ENCODE measurements at regions not wholly inside any gene's neighbourhood (a gene's known extent, or its start where the extent isn't known, plus 50 kb on each side); places are given as distances from the start of the nearest gene placed in this dataset.

DNA sequence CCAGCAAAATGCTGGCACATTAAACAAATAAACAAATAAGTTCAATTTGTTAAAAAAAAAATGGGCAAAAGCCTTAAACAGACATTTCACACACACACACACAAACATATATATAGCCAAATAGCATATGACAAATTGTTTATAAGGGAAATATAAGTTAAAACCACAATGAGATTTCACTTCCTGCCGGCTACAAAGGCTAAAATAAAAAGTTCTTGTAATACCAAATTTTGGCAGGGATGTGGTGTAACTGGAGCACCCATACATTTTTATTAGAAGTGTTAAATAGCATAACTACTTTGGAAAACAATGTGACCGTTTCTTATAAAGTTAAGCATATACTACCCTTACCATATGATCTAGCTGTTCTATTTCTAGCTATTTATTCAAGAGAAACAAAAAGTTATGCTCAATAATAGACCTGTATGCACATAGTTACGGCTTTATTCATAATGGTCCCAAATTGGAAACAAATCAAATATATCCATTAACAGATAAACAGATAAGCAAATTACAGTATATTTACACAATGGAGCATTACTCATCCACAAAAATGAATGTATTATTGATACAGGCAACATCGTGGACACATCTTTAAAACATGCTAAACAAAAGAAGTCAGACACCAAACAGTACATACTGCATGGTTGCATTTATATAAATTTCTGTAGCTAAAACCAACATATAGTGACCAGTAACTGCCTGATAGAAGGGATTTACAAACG, 93.9 kb downstream of the EOMES start:
- Histone ChIP-seq H3F3A (ENCODE audit: insufficient read depth, low read length) (no peaks in the 10 kb centered on the region; the same call in 1 of the 2 replicates), H4K20me1 (ENCODE audit: insufficient read depth, low read length) (no peaks in the 10 kb centered on the region), H3K79me2 (ENCODE audit: low read length) (no peaks in the 10 kb centered on the region), H3K36me3 (replicated peaks; ENCODE audit: insufficient read depth, low read length) (no peaks in the 10 kb centered on the region), H3K27ac (ENCODE audit: low read length) (no peak overlapping the region), H2AFZ (ENCODE audit: low read length) (no peak overlapping the region), H3K9ac (ENCODE audit: low read length) (no peak overlapping the region), H3K4me1 (ENCODE audit: low read length) (peaks cover 7% of the 10 kb centered on the region; the same call in 1 of the 2 replicates), H3K9me3 (replicated peaks; ENCODE audit: insufficient read depth, low read length) (no peaks in the 10 kb centered on the region), H3K4me3 (ENCODE audit: low read length) (no peak overlapping the region), H3K9me2 (replicated peaks; ENCODE audit: insufficient read depth, low read length) (no peaks in the 10 kb centered on the region), H3K27me3 (replicated peaks; ENCODE audit: insufficient read depth, low read length) (no peaks in the 10 kb centered on the region), H3K4me2 (ENCODE audit: low read depth, low read length) (no peak overlapping the region)
- no peak for TF ChIP-seq EZH2 (optimal IDR thresholded peaks at IDR 0.05; ENCODE audit: low read depth, low read length)
- TF ChIP-seq EZH2phosphoT487 (IDR thresholded peaks at IDR 0.05; ENCODE audit: low read length) = no peak
- DNase-seq = peak; percentile 31

DNA sequence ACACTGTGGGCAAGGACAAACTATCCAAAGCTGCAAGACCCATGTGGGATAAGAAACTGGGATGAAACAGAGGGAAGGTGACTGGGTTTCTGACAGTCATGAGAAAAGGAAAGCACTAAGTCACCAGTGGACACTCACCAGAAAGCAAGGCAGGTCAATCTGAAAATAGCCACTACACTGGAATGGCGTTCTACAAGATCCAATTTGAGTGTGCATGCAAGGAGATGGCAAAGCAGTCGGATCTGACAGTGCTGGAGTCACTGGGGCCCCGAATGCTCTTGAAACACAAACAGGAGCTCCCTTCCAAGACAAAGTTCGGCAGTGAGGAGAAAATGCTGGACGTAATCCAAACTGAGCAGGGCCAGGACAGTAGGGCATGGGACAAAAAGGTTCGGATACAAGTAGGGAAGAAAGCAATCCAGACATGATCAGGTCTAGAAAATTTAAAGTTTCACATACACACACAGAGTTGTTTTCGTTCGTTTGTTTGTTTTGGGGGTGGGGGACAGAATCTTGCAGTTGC, 95.5 kb downstream of the EOMES start:
- Histone ChIP-seq H3K9me3 (replicated peaks; ENCODE audit: insufficient read depth, low read length) (no peaks in the 10 kb centered on the region), H3K36me3 (replicated peaks; ENCODE audit: insufficient read depth, low read length) (no peaks in the 10 kb centered on the region)
- TF ChIP-seq EZH2 (optimal IDR thresholded peaks at IDR 0.05; ENCODE audit: low read depth, low read length) = no peak
- no peak for TF ChIP-seq EZH2phosphoT487 (IDR thresholded peaks at IDR 0.05; ENCODE audit: low read length)

GRCh38 chr3:27625864-27626263, 96.3 kb downstream of the EOMES start:
- Histone ChIP-seq H4K20me1 (ENCODE audit: insufficient read depth, low read length) (no peaks in the 10 kb centered on the region), H3K9ac (ENCODE audit: low read length) (no peak overlapping the region)

More for the DNA sequence above, 95.5 kb downstream of the EOMES start:
- Histone ChIP-seq H3K4me2 (ENCODE audit: low read depth, low read length) (no peak overlapping the region), H3K9ac (ENCODE audit: low read length) (no peak overlapping the region), H3K27me3 (replicated peaks; ENCODE audit: insufficient read depth, low read length) (no peaks in the 10 kb centered on the region), H2AFZ (ENCODE audit: low read length) (no peak overlapping the region), H4K20me1 (ENCODE audit: insufficient read depth, low read length) (no peaks in the 10 kb centered on the region), H3K27ac (ENCODE audit: low read length) (no peak overlapping the region), H3K4me3 (ENCODE audit: low read length) (no peak overlapping the region), H3K9me2 (replicated peaks; ENCODE audit: insufficient read depth, low read length) (no peaks in the 10 kb centered on the region), H3K4me1 (ENCODE audit: low read length) (peaks cover 7% of the 10 kb centered on the region; the same call in 1 of the 2 replicates), H3F3A (ENCODE audit: insufficient read depth, low read length) (no peaks in the 10 kb centered on the region), H3K79me2 (ENCODE audit: low read length) (no peaks in the 10 kb centered on the region)
- DNase-seq = no peak

GRCh38 chr3:27623085-27623753, 98.9 kb downstream of the EOMES start:
- Histone ChIP-seq H3K27me3 (replicated peaks; ENCODE audit: insufficient read depth, low read length) (no peaks in the 10 kb centered on the region), H4K20me1 (ENCODE audit: insufficient read depth, low read length) (no peaks in the 10 kb centered on the region), H3K4me2 (ENCODE audit: low read depth, low read length) (no peak overlapping the region), H3K4me1 (ENCODE audit: low read length) (peaks cover 5% of the 10 kb centered on the region; the same call in 1 of the 2 replicates), H3K4me3 (ENCODE audit: low read length) (no peak overlapping the region), H3K79me2 (ENCODE audit: low read length) (no peaks in the 10 kb centered on the region), H2AFZ (ENCODE audit: low read length) (no peak overlapping the region), H3K27ac (ENCODE audit: low read length) (no peak overlapping the region), H3F3A (ENCODE audit: insufficient read depth, low read length) (no peaks in the 10 kb centered on the region), H3K9me2 (replicated peaks; ENCODE audit: insufficient read depth, low read length) (no peaks in the 10 kb centered on the region), H3K36me3 (replicated peaks; ENCODE audit: insufficient read depth, low read length) (no peaks in the 10 kb centered on the region), H3K9ac (ENCODE audit: low read length) (no peak overlapping the region), H3K9me3 (replicated peaks; ENCODE audit: insufficient read depth, low read length) (no peaks in the 10 kb centered on the region)
- DNase-seq = no peak
- TF ChIP-seq, protein P1, sequence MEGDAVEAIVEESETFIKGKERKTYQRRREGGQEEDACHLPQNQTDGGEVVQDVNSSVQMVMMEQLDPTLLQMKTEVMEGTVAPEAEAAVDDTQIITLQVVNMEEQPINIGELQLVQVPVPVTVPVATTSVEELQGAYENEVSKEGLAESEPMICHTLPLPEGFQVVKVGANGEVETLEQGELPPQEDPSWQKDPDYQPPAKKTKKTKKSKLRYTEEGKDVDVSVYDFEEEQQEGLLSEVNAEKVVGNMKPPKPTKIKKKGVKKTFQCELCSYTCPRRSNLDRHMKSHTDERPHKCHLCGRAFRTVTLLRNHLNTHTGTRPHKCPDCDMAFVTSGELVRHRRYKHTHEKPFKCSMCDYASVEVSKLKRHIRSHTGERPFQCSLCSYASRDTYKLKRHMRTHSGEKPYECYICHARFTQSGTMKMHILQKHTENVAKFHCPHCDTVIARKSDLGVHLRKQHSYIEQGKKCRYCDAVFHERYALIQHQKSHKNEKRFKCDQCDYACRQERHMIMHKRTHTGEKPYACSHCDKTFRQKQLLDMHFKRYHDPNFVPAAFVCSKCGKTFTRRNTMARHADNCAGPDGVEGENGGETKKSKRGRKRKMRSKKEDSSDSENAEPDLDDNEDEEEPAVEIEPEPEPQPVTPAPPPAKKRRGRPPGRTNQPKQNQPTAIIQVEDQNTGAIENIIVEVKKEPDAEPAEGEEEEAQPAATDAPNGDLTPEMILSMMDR (IDR thresholded peaks at IDR 0.05; ENCODE audit: low read length) = no peak
- TF ChIP-seq EZH2 (optimal IDR thresholded peaks at IDR 0.05; ENCODE audit: low read depth, low read length) (no peak), EZH2phosphoT487 (IDR thresholded peaks at IDR 0.05; ENCODE audit: low read length) (no peak)

More at GRCh38 chr3:27625864-27626263, 96.3 kb downstream of the EOMES start:
- no peak overlapping the region for H2AFZ ChIP-seq (ENCODE audit: low read length)
- H3K4me3 ChIP-seq (ENCODE audit: low read length) = no peak overlapping the region
- no peaks in the 10 kb centered on the region for H3F3A ChIP-seq (ENCODE audit: insufficient read depth, low read length)
- no peak overlapping the region for H3K4me2 ChIP-seq (ENCODE audit: low read depth, low read length)
- no peak for DNase-seq
- no peaks in the 10 kb centered on the region for H3K27me3 ChIP-seq (replicated peaks; ENCODE audit: insufficient read depth, low read length)
- H3K4me1 ChIP-seq (ENCODE audit: low read length) = peaks cover 7% of the 10 kb centered on the region; the same call in 1 of the 2 replicates
- H3K27ac ChIP-seq (ENCODE audit: low read length) = no peak overlapping the region
- no peaks in the 10 kb centered on the region for H3K79me2 ChIP-seq (ENCODE audit: low read length)
- H3K9me3 ChIP-seq (replicated peaks; ENCODE audit: insufficient read depth, low read length) = no peaks in the 10 kb centered on the region
- H3K9me2 ChIP-seq (replicated peaks; ENCODE audit: insufficient read depth, low read length) = no peaks in the 10 kb centered on the region
- no peaks in the 10 kb centered on the region for H3K36me3 ChIP-seq (replicated peaks; ENCODE audit: insufficient read depth, low read length)
- no peak for TF ChIP-seq EZH2 (optimal IDR thresholded peaks at IDR 0.05; ENCODE audit: low read depth, low read length)
- TF ChIP-seq, protein P1 (IDR thresholded peaks at IDR 0.05; ENCODE audit: low read length) = no peak
- no peak for TF ChIP-seq EZH2phosphoT487 (IDR thresholded peaks at IDR 0.05; ENCODE audit: low read length)

All from MM.1S (cell line).